ENCODE measurements at regions not wholly inside any gene's neighbourhood (a gene's known extent, or its start where the extent isn't known, plus 50 kb on each side); places are given as distances from the start of the nearest gene placed in this dataset.
"Not testable (repeated sequence)": the region's sequence is repeated elsewhere in the genome, so short reads cannot be mapped to it uniquely, and the experiment has no call there.

- peaks cover 28% of the 10 kb centered on the region for H3K9me3 Mint-ChIP-seq
- H3K4me3 Mint-ChIP-seq, result no peak overlapping the region
- no peaks in the 10 kb centered on the region for H3K36me3 Mint-ChIP-seq
- H3K27ac Mint-ChIP-seq, result no peak overlapping the region
- DNase-seq (ENCODE audit: low spot score in 2 of 2), result no peak
- no peaks in the 10 kb centered on the region for H3K4me1 Mint-ChIP-seq
- ATAC-seq, result no peak
These were observed 198.9 kb upstream of the SOX2 start for GRCh38 chr3:181512787-181513186.

GRCh38 chr3:181510500-181510899 is 201.2 kb upstream of the SOX2 start:
- ATAC-seq (no peak), DNase-seq (ENCODE audit: low spot score in 2 of 2) (no peak)
- Mint-ChIP-seq H3K27ac (no peak overlapping the region), H3K4me1 (no peaks in the 10 kb centered on the region), H3K4me3 (no peak overlapping the region), H3K36me3 (no peaks in the 10 kb centered on the region), H3K9me3 (peaks cover 26% of the 10 kb centered on the region)

- no peak for ATAC-seq
- DNase-seq (ENCODE audit: low spot score in 2 of 2), result no peak
- Mint-ChIP-seq H3K4me3 (no peak overlapping the region), H3K27ac (no peak overlapping the region), H3K4me1 (no peaks in the 10 kb centered on the region), H3K36me3 (no peaks in the 10 kb centered on the region), H3K9me3 (peaks cover 2% of the 10 kb centered on the region)
These were observed 214.4 kb upstream of the SOX2 start for GRCh38 chr3:181497358-181497757.

- Mint-ChIP-seq H3K4me1 (no peaks in the 10 kb centered on the region), H3K9me3 (peaks cover 10% of the 10 kb centered on the region), H3K27ac (no peak overlapping the region), H3K4me3 (no peak overlapping the region), H3K36me3 (no peaks in the 10 kb centered on the region)
- ATAC-seq (no peak), DNase-seq (ENCODE audit: low spot score in 2 of 2) (no peak)
These were observed 218.3 kb upstream of the SOX2 start for GRCh38 chr3:181493423-181493822.

- H3K4me3 Mint-ChIP-seq, result no peak overlapping the region
- H3K4me1 Mint-ChIP-seq, result no peaks in the 10 kb centered on the region
- H3K27ac Mint-ChIP-seq, result no peak overlapping the region
- ATAC-seq, result no peak
- no peak for DNase-seq (ENCODE audit: low spot score in 2 of 2)
- H3K36me3 Mint-ChIP-seq, result no peaks in the 10 kb centered on the region
- peaks cover 19% of the 10 kb centered on the region for H3K9me3 Mint-ChIP-seq
These were observed 223.2 kb upstream of the SOX2 start for GRCh38 chr3:181488536-181488935.

GRCh38 chr3:181487236-181487978 is 224.3 kb upstream of the SOX2 start:
- Mint-ChIP-seq H3K9me3 (peaks cover 19% of the 10 kb centered on the region), H3K27ac (no peak overlapping the region), H3K4me1 (no peaks in the 10 kb centered on the region), H3K4me3 (no peak overlapping the region), H3K36me3 (no peaks in the 10 kb centered on the region)
- ATAC-seq, result no peak
- no peak for DNase-seq (ENCODE audit: low spot score in 2 of 2)

GRCh38 chr3:181486141-181486885 is 225.4 kb upstream of the SOX2 start:
- H3K36me3 Mint-ChIP-seq, result no peaks in the 10 kb centered on the region
- ATAC-seq (no peak), DNase-seq (ENCODE audit: low spot score in 2 of 2) (no peak)
- no peak overlapping the region for H3K4me3 Mint-ChIP-seq
- no peaks in the 10 kb centered on the region for H3K4me1 Mint-ChIP-seq
- peaks cover 19% of the 10 kb centered on the region for H3K9me3 Mint-ChIP-seq
- no peak overlapping the region for H3K27ac Mint-ChIP-seq

- no peak for ATAC-seq
- H3K9me3 Mint-ChIP-seq, result peaks cover 23% of the 10 kb centered on the region
- no peak overlapping the region for H3K27ac Mint-ChIP-seq
- no peak overlapping the region for H3K4me3 Mint-ChIP-seq
- no peaks in the 10 kb centered on the region for H3K4me1 Mint-ChIP-seq
- DNase-seq (ENCODE audit: low spot score in 2 of 2), result no peak
- H3K36me3 Mint-ChIP-seq, result no peaks in the 10 kb centered on the region
These were observed 227.7 kb upstream of the SOX2 start for GRCh38 chr3:181484026-181484425.

- not testable (repeated sequence) for H3K36me3 Mint-ChIP-seq; DNase-seq (ENCODE audit: low spot score in 2 of 2); H3K27ac Mint-ChIP-seq; H3K4me1 Mint-ChIP-seq; ATAC-seq; H3K4me3 Mint-ChIP-seq
- H3K9me3 Mint-ChIP-seq, result peaks cover 31% of the 10 kb centered on the region
These were observed 236.6 kb upstream of the SOX2 start for GRCh38 chr3:181475146-181475545.

GRCh38 chr3:181470349-181470748 is 241.4 kb upstream of the SOX2 start:
- no peak overlapping the region for H3K27ac Mint-ChIP-seq
- DNase-seq (ENCODE audit: low spot score in 2 of 2), result no peak
- H3K4me1 Mint-ChIP-seq, result no peaks in the 10 kb centered on the region
- ATAC-seq, result no peak
- H3K9me3 Mint-ChIP-seq, result peaks cover 24% of the 10 kb centered on the region
- H3K4me3 Mint-ChIP-seq, result no peak overlapping the region
- no peaks in the 10 kb centered on the region for H3K36me3 Mint-ChIP-seq

GRCh38 chr3:181464033-181464694 is 247.6 kb upstream of the SOX2 start:
- Mint-ChIP-seq H3K4me3 (no peak overlapping the region), H3K27ac (no peak overlapping the region), H3K36me3 (no peaks in the 10 kb centered on the region), H3K9me3 (peaks cover 9% of the 10 kb centered on the region), H3K4me1 (no peaks in the 10 kb centered on the region)
- ATAC-seq (no peak), DNase-seq (ENCODE audit: low spot score in 2 of 2) (no peak)

- Mint-ChIP-seq H3K9me3 (peaks cover 9% of the 10 kb centered on the region), H3K4me3 (no peak overlapping the region), H3K36me3 (no peaks in the 10 kb centered on the region), H3K4me1 (no peaks in the 10 kb centered on the region), H3K27ac (no peak overlapping the region)
- no peak for DNase-seq (ENCODE audit: low spot score in 2 of 2)
- ATAC-seq, result no peak
These were observed 250.3 kb upstream of the SOX2 start for GRCh38 chr3:181461381-181461780.

- DNase-seq (ENCODE audit: low spot score in 2 of 2), result no peak
- Mint-ChIP-seq H3K36me3 (no peaks in the 10 kb centered on the region), H3K4me3 (no peak overlapping the region), H3K9me3 (peaks cover 12% of the 10 kb centered on the region), H3K4me1 (no peaks in the 10 kb centered on the region), H3K27ac (no peak overlapping the region)
- ATAC-seq, result no peak
These were observed 252.2 kb upstream of the SOX2 start for GRCh38 chr3:181459516-181459915.

- peaks cover 12% of the 10 kb centered on the region for H3K9me3 Mint-ChIP-seq
- no peaks in the 10 kb centered on the region for H3K4me1 Mint-ChIP-seq
- ATAC-seq (no peak), DNase-seq (ENCODE audit: low spot score in 2 of 2) (no peak)
- no peaks in the 10 kb centered on the region for H3K36me3 Mint-ChIP-seq
- H3K4me3 Mint-ChIP-seq, result no peak overlapping the region
- no peak overlapping the region for H3K27ac Mint-ChIP-seq
These were observed 252.9 kb upstream of the SOX2 start for GRCh38 chr3:181458857-181459256.

GRCh38 chr3:181457756-181458155 is 254.0 kb upstream of the SOX2 start:
- ATAC-seq (no peak), DNase-seq (ENCODE audit: low spot score in 2 of 2) (no peak)
- Mint-ChIP-seq H3K9me3 (peaks cover 16% of the 10 kb centered on the region), H3K4me3 (no peak overlapping the region), H3K27ac (no peak overlapping the region), H3K36me3 (no peaks in the 10 kb centered on the region), H3K4me1 (no peaks in the 10 kb centered on the region)

- Mint-ChIP-seq H3K4me3 (no peak overlapping the region), H3K27ac (no peak overlapping the region), H3K36me3 (no peaks in the 10 kb centered on the region), H3K9me3 (peaks cover 16% of the 10 kb centered on the region), H3K4me1 (no peaks in the 10 kb centered on the region)
- ATAC-seq, result no peak
- DNase-seq (ENCODE audit: low spot score in 2 of 2), result no peak
These were observed 254.5 kb upstream of the SOX2 start for GRCh38 chr3:181457190-181457589.

Data from stimulated activated effector memory CD8-positive, alpha-beta T cell treated with anti-CD3 and anti-CD28 coated beads, Interleukin-12 subunit alpha, Interleukin-12 subunit beta, amount 100 ng/mL, for 72 hours (primary cell).